ENCODE measurements at regions not wholly inside any gene's neighbourhood (a gene's known extent, or its start where the extent isn't known, plus 50 kb on each side); places are given as distances from the start of the nearest gene placed in this dataset.

GRCh38 chr2:43159797-43160196, 66.6 kb downstream of the ZFP36L2 start:
- CTCF ChIA-PET = no interaction called here
- H2AFZ ChIP-seq (ENCODE audit: low read depth, low read length, poor library complexity, severe bottlenecking) = peak overlapping the region; percentile 65

GRCh38 chr2:43158259-43158880, 68.0 kb downstream of the ZFP36L2 start:
- Histone ChIP-seq H3K4me3 (replicated peaks in 1 of 2; ENCODE audit: low read depth in 1 of 2, low read length in 2 of 2) (peak overlapping the region in 1 of 2 experiments; percentile 16; a peak in 1 of 4 replicates), H2AFZ (ENCODE audit: low read depth, low read length, poor library complexity, severe bottlenecking) (peak overlapping the region; percentile 58), H3K9ac (ENCODE audit: low read length) (peak overlapping the region; percentile 28), H3K4me2 (ENCODE audit: low read length) (peak overlapping the region; percentile 76), H3K27ac (ENCODE audit: low read depth, low read length) (peak overlapping the region; percentile 51), H3K9me2 (ENCODE audit: insufficient read depth) (no peaks in the 10 kb centered on the region), H3K4me1 (ENCODE audit: control insufficient read depth in 1 of 2, insufficient read depth in 2 of 2, low read length in 2 of 2) (peaks cover 30 to 49% of the 10 kb centered on the region in 2 experiments), H3K27me3 (ENCODE audit: insufficient read depth, low read length) (no peaks in the 10 kb centered on the region), H3K79me2 (ENCODE audit: insufficient read depth, low read length) (no peaks in the 10 kb centered on the region), H4K20me1 (ENCODE audit: insufficient read depth) (no peaks in the 10 kb centered on the region), H3K36me3 (ENCODE audit: control insufficient read depth in 1 of 2, insufficient read depth in 2 of 2, low read length in 2 of 2) (no peaks in the 10 kb centered on the region), H3K9me3 (ENCODE audit: control insufficient read depth in 1 of 2, insufficient read depth in 1 of 2, low read depth in 1 of 2, low read length in 2 of 2) (no peaks in the 10 kb centered on the region)
- BruUV-seq (replicated peaks) = no TSS peak
- RAD21 ChIA-PET (ENCODE audit: low non-redundant PET in 1 of 2, low total read pairs in 2 of 2, uncharacterized antibody in 2 of 2, unreplicated experiment in 2 of 2) = no interaction called here
- DNase-seq (ENCODE audit: low read depth, low spot score) (peak; percentile 19), ATAC-seq (peak; percentile 72)
- CTCF ChIA-PET = interaction anchor here (2.5 kb wide), 1 partner anchor 11 kb away, joined by 7 read pairs; no protein-coding TSS in a partner anchor
- intact Hi-C loops (cut with micrococcal nuclease) = no loop called here
- POLR2A ChIA-PET = interaction anchor here (0.6 to 1.0 kb wide), 3 partner anchors 11 to 68 kb away, joined by 3 to 4 read pairs (median 4); partner anchors contain the start of gene ZFP36L2
- no peak for TF ChIP-seq SRF (IDR thresholded peaks at IDR 0.05; ENCODE audit: low read depth)
- TF ChIP-seq ELF1 (IDR thresholded peaks at IDR 0.05; ENCODE audit: borderline replicate concordance, low read depth) = no peak; the same call in 1 of the 2 replicates
- 0 out of 2 replicates have a peak, but pooled peaks have one; percentile 26 for TF ChIP-seq ZFX (IDR thresholded peaks at IDR 0.05)
- TF ChIP-seq MAX (IDR thresholded peaks at IDR 0.05) = peak; percentile 40; the same call in 1 of the 2 replicates
- TF ChIP-seq SIN3A (IDR thresholded peaks at IDR 0.05; ENCODE audit: low read depth) = no peak
- TF ChIP-seq TCF7L2 (IDR thresholded peaks at IDR 0.05; ENCODE audit: borderline replicate concordance, extremely low read depth, insufficient read depth, insufficient read length) = no peak
- TF ChIP-seq ZNF274 (IDR thresholded peaks at IDR 0.05; ENCODE audit: low read depth, low read length) = no peak
- TF ChIP-seq, protein P1, sequence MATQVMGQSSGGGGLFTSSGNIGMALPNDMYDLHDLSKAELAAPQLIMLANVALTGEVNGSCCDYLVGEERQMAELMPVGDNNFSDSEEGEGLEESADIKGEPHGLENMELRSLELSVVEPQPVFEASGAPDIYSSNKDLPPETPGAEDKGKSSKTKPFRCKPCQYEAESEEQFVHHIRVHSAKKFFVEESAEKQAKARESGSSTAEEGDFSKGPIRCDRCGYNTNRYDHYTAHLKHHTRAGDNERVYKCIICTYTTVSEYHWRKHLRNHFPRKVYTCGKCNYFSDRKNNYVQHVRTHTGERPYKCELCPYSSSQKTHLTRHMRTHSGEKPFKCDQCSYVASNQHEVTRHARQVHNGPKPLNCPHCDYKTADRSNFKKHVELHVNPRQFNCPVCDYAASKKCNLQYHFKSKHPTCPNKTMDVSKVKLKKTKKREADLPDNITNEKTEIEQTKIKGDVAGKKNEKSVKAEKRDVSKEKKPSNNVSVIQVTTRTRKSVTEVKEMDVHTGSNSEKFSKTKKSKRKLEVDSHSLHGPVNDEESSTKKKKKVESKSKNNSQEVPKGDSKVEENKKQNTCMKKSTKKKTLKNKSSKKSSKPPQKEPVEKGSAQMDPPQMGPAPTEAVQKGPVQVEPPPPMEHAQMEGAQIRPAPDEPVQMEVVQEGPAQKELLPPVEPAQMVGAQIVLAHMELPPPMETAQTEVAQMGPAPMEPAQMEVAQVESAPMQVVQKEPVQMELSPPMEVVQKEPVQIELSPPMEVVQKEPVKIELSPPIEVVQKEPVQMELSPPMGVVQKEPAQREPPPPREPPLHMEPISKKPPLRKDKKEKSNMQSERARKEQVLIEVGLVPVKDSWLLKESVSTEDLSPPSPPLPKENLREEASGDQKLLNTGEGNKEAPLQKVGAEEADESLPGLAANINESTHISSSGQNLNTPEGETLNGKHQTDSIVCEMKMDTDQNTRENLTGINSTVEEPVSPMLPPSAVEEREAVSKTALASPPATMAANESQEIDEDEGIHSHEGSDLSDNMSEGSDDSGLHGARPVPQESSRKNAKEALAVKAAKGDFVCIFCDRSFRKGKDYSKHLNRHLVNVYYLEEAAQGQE (IDR thresholded peaks at IDR 0.05; ENCODE audit: low read depth) = no peak
- TF ChIP-seq POLR2AphosphoS5 (IDR thresholded peaks at IDR 0.05; ENCODE audit: low read depth, low read length) = peak; percentile 30; the same call in 1 of the 2 replicates
- no peak; the same call in 1 of the 2 replicates for TF ChIP-seq JUND (IDR thresholded peaks at IDR 0.05)
- TF ChIP-seq EZH2 (IDR thresholded peaks at IDR 0.05) = no peak
- TF ChIP-seq EGR1 (IDR thresholded peaks at IDR 0.05; ENCODE audit: low read depth) = peak; percentile 79
- TF ChIP-seq SP1 (IDR thresholded peaks at IDR 0.05; ENCODE audit: low read depth) = peak; percentile 52
- TF ChIP-seq, protein P2, sequence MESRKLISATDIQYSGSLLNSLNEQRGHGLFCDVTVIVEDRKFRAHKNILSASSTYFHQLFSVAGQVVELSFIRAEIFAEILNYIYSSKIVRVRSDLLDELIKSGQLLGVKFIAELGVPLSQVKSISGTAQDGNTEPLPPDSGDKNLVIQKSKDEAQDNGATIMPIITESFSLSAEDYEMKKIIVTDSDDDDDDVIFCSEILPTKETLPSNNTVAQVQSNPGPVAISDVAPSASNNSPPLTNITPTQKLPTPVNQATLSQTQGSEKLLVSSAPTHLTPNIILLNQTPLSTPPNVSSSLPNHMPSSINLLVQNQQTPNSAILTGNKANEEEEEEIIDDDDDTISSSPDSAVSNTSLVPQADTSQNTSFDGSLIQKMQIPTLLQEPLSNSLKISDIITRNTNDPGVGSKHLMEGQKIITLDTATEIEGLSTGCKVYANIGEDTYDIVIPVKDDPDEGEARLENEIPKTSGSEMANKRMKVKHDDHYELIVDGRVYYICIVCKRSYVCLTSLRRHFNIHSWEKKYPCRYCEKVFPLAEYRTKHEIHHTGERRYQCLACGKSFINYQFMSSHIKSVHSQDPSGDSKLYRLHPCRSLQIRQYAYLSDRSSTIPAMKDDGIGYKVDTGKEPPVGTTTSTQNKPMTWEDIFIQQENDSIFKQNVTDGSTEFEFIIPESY (IDR thresholded peaks at IDR 0.05; ENCODE audit: extremely low read depth, insufficient replicate concordance, low read length) = no peak

More at GRCh38 chr2:43159797-43160196, 66.6 kb downstream of the ZFP36L2 start:
- no peak overlapping the region for H3K27ac ChIP-seq (ENCODE audit: low read depth, low read length)
- H4K20me1 ChIP-seq (ENCODE audit: insufficient read depth) = no peaks in the 10 kb centered on the region
- H3K27me3 ChIP-seq (ENCODE audit: insufficient read depth, low read length) = no peaks in the 10 kb centered on the region
- H3K4me3 ChIP-seq (replicated peaks in 1 of 2; ENCODE audit: low read depth in 1 of 2, low read length in 2 of 2) = no peak overlapping the region
- ChIA-PET RAD21 (ENCODE audit: low non-redundant PET in 1 of 2, low total read pairs in 2 of 2, uncharacterized antibody in 2 of 2, unreplicated experiment in 2 of 2) (no interaction called here), POLR2A (no interaction called here)
- H3K9me3 ChIP-seq (ENCODE audit: control insufficient read depth in 1 of 2, insufficient read depth in 1 of 2, low read depth in 1 of 2, low read length in 2 of 2) = no peaks in the 10 kb centered on the region
- intact Hi-C loops (cut with micrococcal nuclease) = no loop called here
- H3K4me2 ChIP-seq (ENCODE audit: low read length) = peak overlapping the region; percentile 76
- no TSS peak for BruUV-seq (replicated peaks)
- H3K4me1 ChIP-seq (ENCODE audit: control insufficient read depth in 1 of 2, insufficient read depth in 2 of 2, low read length in 2 of 2) = peaks cover 31 to 50% of the 10 kb centered on the region in 2 experiments
- no peak overlapping the region for H3K9ac ChIP-seq (ENCODE audit: low read length)
- H3K36me3 ChIP-seq (ENCODE audit: control insufficient read depth in 1 of 2, insufficient read depth in 2 of 2, low read length in 2 of 2) = no peaks in the 10 kb centered on the region
- ATAC-seq (no peak), DNase-seq (ENCODE audit: low read depth, low spot score) (no peak)
- TF ChIP-seq EGR1 (IDR thresholded peaks at IDR 0.05; ENCODE audit: low read depth) (peak; percentile 66), POLR2A (IDR thresholded peaks at IDR 0.05; ENCODE audit: borderline replicate concordance, extremely low read depth, insufficient read depth, insufficient read length) (no peak)
- H3K79me2 ChIP-seq (ENCODE audit: insufficient read depth, low read length) = no peaks in the 10 kb centered on the region
- H3K9me2 ChIP-seq (ENCODE audit: insufficient read depth) = no peaks in the 10 kb centered on the region
